Coronary artery (tissue), 2 donors: ENCODE measurements at regions not wholly inside any gene's neighbourhood (a gene's known extent, or its start where the extent isn't known, plus 50 kb on each side); places are given as distances from the start of the nearest gene placed in this dataset.

ENCODE experiments used
- DNase-seq: peaks from one replicate; pipeline ENCODE4 v3.0.0-alpha.2; 2017; ENCODE audit warnings: low spot score
- H3K27ac ChIP-seq, 2 donors: fragments of 200-600 bp; sonication (generic); one replicate each; pipeline ENCODE4 v1.5.1; 2016 to 2019
- H3K4me3 ChIP-seq: fragments of 200-600 bp; sonication (generic); 2 replicates; pipeline ENCODE4 v1.5.1; 2016; ENCODE audit warnings: mild to moderate bottlenecking, moderate library complexity
- CTCF ChIP-seq: fragments of 200-600 bp; sonication (generic); IDR thresholded peaks from one replicate; pipeline ENCODE4 v1.5.1; 2019; ENCODE audit warnings: antibody characterized with exemption

- no peak overlapping the region for H3K4me3 ChIP-seq
- no peak for TF ChIP-seq CTCF
- no peak for DNase-seq
- H3K27ac ChIP-seq, result no peak overlapping the region
Observed at GRCh38 chr14:32011225-32011624, 65.9 kb upstream of the ARHGAP5 start.

GRCh38 chr14:32012062-32012461, 65.0 kb upstream of the ARHGAP5 start:
- H3K4me3 ChIP-seq, result no peak overlapping the region
- DNase-seq, result no peak
- TF ChIP-seq CTCF, result no peak
- H3K27ac ChIP-seq, result no peak overlapping the region

- DNase-seq, result no peak
- no peak overlapping the region for H3K27ac ChIP-seq
- no peak overlapping the region for H3K4me3 ChIP-seq
- no peak for TF ChIP-seq CTCF
Observed at GRCh38 chr14:32012571-32012970, 64.5 kb upstream of the ARHGAP5 start.

GRCh38 chr14:32013083-32013482, 64.0 kb upstream of the ARHGAP5 start:
- Histone ChIP-seq H3K4me3 (no peak overlapping the region), H3K27ac (no peak overlapping the region)
- no peak for DNase-seq
- no peak for TF ChIP-seq CTCF

GRCh38 chr14:32014057-32014456, 63.0 kb upstream of the ARHGAP5 start:
- no peak for DNase-seq
- no peak overlapping the region for H3K4me3 ChIP-seq
- TF ChIP-seq CTCF, result no peak
- H3K27ac ChIP-seq, result no peak overlapping the region

- no peak for DNase-seq
- TF ChIP-seq CTCF, result no peak
- Histone ChIP-seq H3K27ac (no peak overlapping the region), H3K4me3 (no peak overlapping the region)
Observed at GRCh38 chr14:32014498-32014897, 62.6 kb upstream of the ARHGAP5 start.

- Histone ChIP-seq H3K27ac (no peak overlapping the region), H3K4me3 (no peak overlapping the region)
- TF ChIP-seq CTCF, result no peak
- DNase-seq, result no peak
Observed at GRCh38 chr14:32015166-32015565, 61.9 kb upstream of the ARHGAP5 start.
